GM20000 (cell line): ENCODE measurements at regions not wholly inside any gene's neighbourhood (a gene's known extent, or its start where the extent isn't known, plus 50 kb on each side); places are given as distances from the start of the nearest gene placed in this dataset.

Experiments
- DNase-seq: peaks from one replicate; pipeline ENCODE4 v3.0.0; 2012; ENCODE audit warnings: low spot score
- CTCF ChIP-seq: IDR thresholded peaks from 2 replicates; pipeline ENCODE4 v1.5.1; 2012; ENCODE audit warnings: mild to moderate bottlenecking, control low read depth; ENCODE audit errors: extremely low read depth, missing control alignments

- no peak for TF ChIP-seq CTCF
These were observed 169.9 kb upstream of the CST7 start for GRCh38 chr20:24779131-24779530.

GRCh38 chr20:24779946-24780345, 169.1 kb upstream of the CST7 start:
- TF ChIP-seq CTCF: no peak

More at GRCh38 chr20:24779131-24779530, 169.9 kb upstream of the CST7 start:
- no peak for DNase-seq

GRCh38 chr20:24780674-24781417, 168.2 kb upstream of the CST7 start:
- no peak for DNase-seq
- no peak for TF ChIP-seq CTCF

More at GRCh38 chr20:24779946-24780345, 169.1 kb upstream of the CST7 start:
- DNase-seq: no peak

GRCh38 chr20:24781418-24781980, 167.6 kb upstream of the CST7 start:
- no peak for DNase-seq
- TF ChIP-seq CTCF: peak; percentile 1

GRCh38 chr20:24782301-24782700, 166.8 kb upstream of the CST7 start:
- DNase-seq: no peak
- TF ChIP-seq CTCF: no peak

GRCh38 chr20:24782801-24783630, 166.1 kb upstream of the CST7 start:
- DNase-seq: no peak
- TF ChIP-seq CTCF: no peak
